Left lung (tissue), 4 donors: ENCODE measurements at regions not wholly inside any gene's neighbourhood (a gene's known extent, or its start where the extent isn't known, plus 50 kb on each side); places are given as distances from the start of the nearest gene placed in this dataset.

Experiments
- ATAC-seq: fragments of 200-7000 bp; cut with Tn5 transposase; one replicate; pipeline ENCODE4 v1.9.1; 2020; ENCODE audit warnings: moderate library complexity
- DNase-seq, 4 donors: peaks; one replicate each; pipeline ENCODE4 v3.0.0-alpha.2; 2013 to 2020
- H3K27ac ChIP-seq, 2 donors: fragments of 200-600 bp; sonication (generic) in 1 of 2; one replicate each; pipeline versions ENCODE4 v1.5.0 to v1.8.0; 2020 to 2021
- H3K27me3 ChIP-seq, 2 donors: fragments of 200-600 bp; sonication (generic) in 1 of 2; one replicate each; pipeline versions ENCODE4 v1.5.0 to v1.8.0; 2020 to 2021
- H3K36me3 ChIP-seq, 2 donors: fragments of 200-600 bp; sonication (generic) in 1 of 2; one replicate each; pipeline versions ENCODE4 v1.5.0 to v1.8.0; 2020 to 2021
- H3K4me1 ChIP-seq, 2 donors: fragments of 200-600 bp; one replicate each; pipeline ENCODE4 v1.8.0; 2021
- H3K4me3 ChIP-seq, 2 donors: fragments of 200-600 bp; sonication (generic) in 1 of 2; one replicate each; pipeline versions ENCODE4 v1.5.0 to v1.8.0; 2020 to 2021; ENCODE audit warnings: mild to moderate bottlenecking in 1 of 2
- H3K9me3 ChIP-seq, 2 donors: fragments of 200-600 bp; sonication (generic) in 1 of 2; one replicate each; pipeline versions ENCODE4 v1.5.0 to v1.8.0; 2020 to 2021
- intact Hi-C, 2 donors: fragments of 100-400 bp; cut with DNase I; formaldehyde crosslinking; loops; one replicate each; pipeline versions ENCODE4 v1.11.2 to v1.14.2; 2022
- TF ChIP-seq, protein P1 (sequence below), 2 donors: fragments of 200-600 bp; sonication (generic) in 1 of 2; IDR thresholded peaks; one replicate each; pipeline versions ENCODE4 v1.5.0 to v1.8.0; 2021; ENCODE audit warnings: antibody characterized with exemption in 2 of 2
- donor health status: DM: no; HTN: yes; CAD: no.
- donor health status: DM: no; HTN: no; CAD: no.

DNA sequence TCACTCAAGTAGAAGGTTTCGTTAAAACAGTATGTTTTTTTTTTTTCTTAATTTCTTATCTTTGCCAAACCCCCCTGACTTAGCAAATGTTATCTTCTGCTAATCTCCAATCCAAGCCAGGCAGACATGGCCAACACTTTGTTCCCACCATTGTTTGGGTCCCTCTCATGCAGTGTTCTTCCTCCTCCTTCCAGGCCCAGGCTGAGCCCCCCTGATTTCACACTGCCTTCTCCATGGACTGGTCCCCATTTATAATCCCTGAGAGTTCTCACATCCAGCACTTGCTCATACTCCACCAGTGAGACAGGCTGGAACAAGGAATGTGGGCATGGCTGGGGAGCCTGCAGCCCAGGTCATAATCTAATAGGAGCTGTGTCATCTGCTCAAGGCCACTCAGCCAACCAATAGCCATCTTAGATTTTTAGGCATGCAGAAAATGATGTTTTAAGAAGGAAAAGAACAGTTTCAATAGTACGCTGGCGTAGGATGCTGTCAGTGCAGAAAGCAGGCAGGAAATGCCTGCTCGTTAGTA, 238.4 kb upstream of the CCDC196 start:
- no peaks in the 10 kb centered on the region for H3K4me1 ChIP-seq
- no peaks in the 10 kb centered on the region for H3K9me3 ChIP-seq
- no peaks in the 10 kb centered on the region for H3K27me3 ChIP-seq
- no peak overlapping the region for H3K4me3 ChIP-seq
- TF ChIP-seq, protein P1, sequence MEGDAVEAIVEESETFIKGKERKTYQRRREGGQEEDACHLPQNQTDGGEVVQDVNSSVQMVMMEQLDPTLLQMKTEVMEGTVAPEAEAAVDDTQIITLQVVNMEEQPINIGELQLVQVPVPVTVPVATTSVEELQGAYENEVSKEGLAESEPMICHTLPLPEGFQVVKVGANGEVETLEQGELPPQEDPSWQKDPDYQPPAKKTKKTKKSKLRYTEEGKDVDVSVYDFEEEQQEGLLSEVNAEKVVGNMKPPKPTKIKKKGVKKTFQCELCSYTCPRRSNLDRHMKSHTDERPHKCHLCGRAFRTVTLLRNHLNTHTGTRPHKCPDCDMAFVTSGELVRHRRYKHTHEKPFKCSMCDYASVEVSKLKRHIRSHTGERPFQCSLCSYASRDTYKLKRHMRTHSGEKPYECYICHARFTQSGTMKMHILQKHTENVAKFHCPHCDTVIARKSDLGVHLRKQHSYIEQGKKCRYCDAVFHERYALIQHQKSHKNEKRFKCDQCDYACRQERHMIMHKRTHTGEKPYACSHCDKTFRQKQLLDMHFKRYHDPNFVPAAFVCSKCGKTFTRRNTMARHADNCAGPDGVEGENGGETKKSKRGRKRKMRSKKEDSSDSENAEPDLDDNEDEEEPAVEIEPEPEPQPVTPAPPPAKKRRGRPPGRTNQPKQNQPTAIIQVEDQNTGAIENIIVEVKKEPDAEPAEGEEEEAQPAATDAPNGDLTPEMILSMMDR (IDR thresholded peaks at IDR 0.05), result no peak
- H3K36me3 ChIP-seq, result no peaks in the 10 kb centered on the region
- intact Hi-C loops, result no loop called here
- DNase-seq, result no peak
- ATAC-seq, result no peak
- H3K27ac ChIP-seq, result no peak overlapping the region

DNA sequence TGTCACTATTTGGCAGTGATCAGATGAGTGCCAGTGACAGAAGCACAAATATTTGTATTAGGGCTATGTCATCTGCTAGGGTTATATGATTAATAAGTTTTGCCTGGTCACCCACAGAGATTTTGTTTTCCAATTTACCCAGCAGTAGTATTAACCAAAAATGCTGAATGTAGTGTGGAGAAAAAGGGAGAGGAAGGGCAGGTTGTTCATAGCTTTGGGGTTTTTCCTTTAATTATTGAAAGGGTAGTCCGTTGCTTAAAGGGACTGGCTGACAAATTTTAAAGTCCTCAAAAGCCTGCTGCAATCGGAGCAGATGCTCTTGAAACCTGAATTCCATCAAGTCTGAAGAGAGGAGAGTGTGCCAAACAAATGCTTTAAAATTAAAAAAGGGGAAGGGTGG, 237.9 kb upstream of the CCDC196 start:
- no peak for ATAC-seq
- no peaks in the 10 kb centered on the region for H3K4me1 ChIP-seq
- H3K9me3 ChIP-seq, result no peaks in the 10 kb centered on the region
- TF ChIP-seq, protein P1 (IDR thresholded peaks at IDR 0.05), result no peak
- H3K27me3 ChIP-seq, result no peaks in the 10 kb centered on the region
- H3K4me3 ChIP-seq, result no peak overlapping the region
- no peak for DNase-seq
- H3K36me3 ChIP-seq, result no peaks in the 10 kb centered on the region
- intact Hi-C loops, result no loop called here
- H3K27ac ChIP-seq, result no peak overlapping the region

DNA sequence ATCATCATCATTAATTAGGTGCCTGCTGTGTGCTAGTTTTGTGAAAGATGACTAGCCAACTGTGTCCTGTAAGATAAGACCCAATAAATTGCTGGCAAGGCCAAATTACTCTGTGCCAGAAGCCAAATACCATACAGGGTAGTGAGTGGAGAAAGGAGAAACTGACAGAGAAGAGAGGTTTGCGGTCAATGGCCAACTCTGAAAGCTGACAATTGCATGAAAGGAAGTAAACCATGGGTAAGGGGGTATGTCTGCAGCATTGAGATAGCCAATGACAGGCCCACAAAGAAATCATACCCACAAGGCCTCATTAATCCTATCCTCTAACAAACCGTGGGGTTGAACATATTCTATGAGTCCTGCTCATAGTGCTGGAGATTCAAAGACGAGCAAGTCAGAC, 236.6 kb upstream of the CCDC196 start:
- TF ChIP-seq, protein P1 (IDR thresholded peaks at IDR 0.05), result no peak
- H3K9me3 ChIP-seq, result no peaks in the 10 kb centered on the region
- no peaks in the 10 kb centered on the region for H3K27me3 ChIP-seq
- intact Hi-C loops, result no loop called here
- ATAC-seq (no peak), DNase-seq (no peak)
- H3K36me3 ChIP-seq, result no peaks in the 10 kb centered on the region
- H3K4me1 ChIP-seq, result no peaks in the 10 kb centered on the region
- H3K27ac ChIP-seq, result no peak overlapping the region
- H3K4me3 ChIP-seq, result no peak overlapping the region

DNA sequence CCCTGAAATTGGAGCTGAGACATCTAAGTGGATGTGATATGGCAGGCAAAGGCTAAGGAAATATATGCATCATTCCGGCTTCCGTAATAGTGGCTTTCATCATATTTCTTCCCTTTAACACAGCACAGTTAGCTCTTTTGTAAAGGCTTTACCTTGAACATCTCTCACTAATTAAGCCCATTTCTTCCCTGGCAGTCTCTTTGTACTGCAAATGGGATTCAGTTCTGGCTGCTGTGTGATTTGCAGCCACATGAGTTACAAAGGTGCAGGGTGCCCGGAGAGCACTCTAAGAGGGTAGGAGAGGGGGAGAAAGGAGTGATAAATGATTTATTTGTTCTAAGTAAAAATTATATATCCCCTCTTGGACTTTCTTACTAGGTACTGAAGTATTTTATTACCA, 232.1 kb upstream of the CCDC196 start:
- no peaks in the 10 kb centered on the region for H3K36me3 ChIP-seq
- intact Hi-C loops, result no loop called here
- ATAC-seq (no peak), DNase-seq (no peak)
- no peak overlapping the region for H3K27ac ChIP-seq
- TF ChIP-seq, protein P1 (IDR thresholded peaks at IDR 0.05), result no peak
- H3K4me3 ChIP-seq, result no peak overlapping the region
- no peaks in the 10 kb centered on the region for H3K4me1 ChIP-seq
- H3K9me3 ChIP-seq, result no peaks in the 10 kb centered on the region
- H3K27me3 ChIP-seq, result no peaks in the 10 kb centered on the region

DNA sequence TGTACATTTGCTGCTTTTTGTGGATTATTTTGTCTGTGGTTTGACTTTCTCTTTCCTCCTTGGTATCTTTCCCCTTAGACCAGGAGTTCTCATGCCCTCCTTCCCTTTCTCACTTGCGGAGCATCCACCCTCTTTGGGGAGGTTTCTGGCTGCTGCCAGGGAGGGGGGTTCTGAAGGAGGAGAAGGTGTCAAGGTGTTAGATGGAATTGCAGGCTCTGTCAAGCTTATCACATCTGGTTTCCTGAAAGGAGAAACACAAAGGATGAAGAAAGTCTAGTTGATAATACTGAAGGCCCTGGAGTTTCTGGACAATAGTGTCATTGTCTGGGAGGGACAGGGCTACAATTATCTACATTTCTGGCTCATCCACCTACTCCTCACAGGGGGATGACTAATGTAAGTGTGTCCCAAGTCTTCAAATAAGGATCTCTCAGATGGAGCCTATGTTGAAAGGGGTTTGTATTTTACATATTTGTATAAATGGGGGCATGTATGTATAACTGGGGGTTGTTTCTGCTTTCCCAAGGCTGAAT, 217.3 kb upstream of the CCDC196 start:
- Histone ChIP-seq H3K36me3 (no peaks in the 10 kb centered on the region), H3K27ac (no peak overlapping the region), H3K4me3 (no peak overlapping the region), H3K9me3 (no peaks in the 10 kb centered on the region), H3K4me1 (no peaks in the 10 kb centered on the region), H3K27me3 (no peaks in the 10 kb centered on the region)
- TF ChIP-seq, protein P1 (IDR thresholded peaks at IDR 0.05), result no peak
- ATAC-seq (no peak), DNase-seq (no peak)
- intact Hi-C loops, result no loop called here
